SK-MEL-5 (cell line): ENCODE measurements at regions not wholly inside any gene's neighbourhood (a gene's known extent, or its start where the extent isn't known, plus 50 kb on each side); places are given as distances from the start of the nearest gene placed in this dataset.
A peak's percentile ranks its signal among the peaks of the same experiment; 100 is the strongest.

ENCODE experiments used
- DNase-seq: peaks from one replicate; pipeline ENCODE4 v3.0.0-alpha.2; 2016; ENCODE audit warnings: low read depth, low spot score
- in situ Hi-C: cut with HindIII; loops from 2 replicates; pipeline ENCODE4 v1.10.0; 2016; ENCODE audit warnings: low sequenced_read_pairs, high pct_unique_total_duplicates, low pct_unique_long_range_greater_than_20kb
- small RNA-seq, 2 experiments: library from RNA; depleted of rRNA; stranded (forward); fragments of <200 nt; gene quantifications; one replicate each; pipeline ENCODE3, GENCODE V24; 2014

GRCh38 chr5:91222482-91222881, 160.6 kb downstream of the ARRDC3 start:
- no peak for DNase-seq
- in situ Hi-C loops, result no loop called here

- DNase-seq, result no peak
- in situ Hi-C loops, result no loop called here
These were observed 161.2 kb downstream of the ARRDC3 start for GRCh38 chr5:91221917-91222316.

- in situ Hi-C loops, result no loop called here
- DNase-seq, result peak; percentile 69
These were observed 163.2 kb downstream of the ARRDC3 start for GRCh38 chr5:91219803-91220371.

GRCh38 chr5:91219091-91219802, 163.9 kb downstream of the ARRDC3 start:
- DNase-seq, result peak; percentile 52
- in situ Hi-C loops, result no loop called here

- in situ Hi-C loops, result no loop called here
- no peak for DNase-seq
These were observed 165.3 kb downstream of the ARRDC3 start for GRCh38 chr5:91217859-91218258.

- DNase-seq, result no peak
- in situ Hi-C loops, result no loop called here
These were observed 168.5 kb downstream of the ARRDC3 start for GRCh38 chr5:91214571-91214970.

Small RNAs in the stretch of these regions (small RNA-seq; reads per million reads assigned to genes)
- gene RF00017, result 0 reads per million in 2 experiments
- 0 reads per million in 2 experiments for gene RNU4-90P
